H9 (cell line): ENCODE measurements at regions not wholly inside any gene's neighbourhood (a gene's known extent, or its start where the extent isn't known, plus 50 kb on each side); places are given as distances from the start of the nearest gene placed in this dataset.

Source experiments
- DNase-seq: peaks from one replicate; pipeline ENCODE4 v3.0.0-alpha.2; 2017
- H2AFZ ChIP-seq: one replicate; pipeline ENCODE4 v1.6.1; 2013; ENCODE audit warnings: mild to moderate bottlenecking, low read length, control low read depth, moderate library complexity
- H2AK5ac ChIP-seq: 2 replicates; pipeline ENCODE4 v1.6.1; 2013; ENCODE audit warnings: low read length, control low read depth, mixed read lengths; ENCODE audit not compliant: insufficient read length
- H2BK120ac ChIP-seq: one replicate; pipeline ENCODE4 v1.6.1; 2013; ENCODE audit warnings: low read depth, mild to moderate bottlenecking, low read length, control low read depth, inconsistent platforms; ENCODE audit not compliant: poor library complexity, severe bottlenecking
- H2BK12ac ChIP-seq: 2 replicates; pipeline ENCODE4 v1.6.1; 2013; ENCODE audit warnings: low read length, control low read depth, mixed read lengths, low read depth; ENCODE audit not compliant: insufficient read length
- H2BK15ac ChIP-seq: 2 replicates; pipeline ENCODE4 v1.6.1; 2013; ENCODE audit warnings: low read depth, low read length, control low read depth
- H2BK20ac ChIP-seq: one replicate; pipeline ENCODE4 v1.6.1; 2013; ENCODE audit warnings: low read depth, mild to moderate bottlenecking, low read length, control low read depth, inconsistent platforms; ENCODE audit not compliant: poor library complexity, severe bottlenecking
- H2BK5ac ChIP-seq: 2 replicates; pipeline ENCODE4 v1.6.1; 2013; ENCODE audit warnings: low read length, control low read depth, mixed read lengths; ENCODE audit not compliant: insufficient read length
- H3K14ac ChIP-seq: 2 replicates; pipeline ENCODE4 v1.6.1; 2013; ENCODE audit warnings: low read length, control low read depth; ENCODE audit not compliant: insufficient read depth
- H3K18ac ChIP-seq: 2 replicates; pipeline ENCODE4 v1.6.1; 2013; ENCODE audit warnings: low read depth, mild to moderate bottlenecking, mixed read lengths, low read length, control low read depth; ENCODE audit not compliant: insufficient read length
- H3K23ac ChIP-seq: 2 replicates; pipeline ENCODE4 v1.6.1; 2013; ENCODE audit warnings: low read length, control low read depth, mixed read lengths, low read depth; ENCODE audit not compliant: insufficient read length
- H3K23me2 ChIP-seq: 2 replicates; pipeline ENCODE4 v1.6.1; 2013; ENCODE audit warnings: low read depth, mild to moderate bottlenecking, mixed read lengths, low read length, control low read depth; ENCODE audit not compliant: insufficient read length, poor library complexity, severe bottlenecking
- H3K27ac ChIP-seq: 2 replicates; pipeline ENCODE4 v1.5.1; 2013; ENCODE audit warnings: low read length, control low read depth, mixed read lengths, low read depth; ENCODE audit not compliant: insufficient read length
- H3K27me3 ChIP-seq: 2 replicates; pipeline ENCODE4 v1.6.1; 2013; ENCODE audit warnings: low read length, control low read depth, inconsistent platforms; ENCODE audit not compliant: insufficient read depth
- H3K4ac ChIP-seq: 2 replicates; pipeline ENCODE4 v1.6.1; 2013; ENCODE audit warnings: low read depth, mild to moderate bottlenecking, control low read depth, inconsistent platforms, low read length, moderate library complexity
- H3K4me1 ChIP-seq: 2 replicates; pipeline ENCODE4 v1.6.1; 2013; ENCODE audit warnings: low read length, control low read depth, inconsistent platforms; ENCODE audit not compliant: insufficient read depth
- H3K4me2 ChIP-seq: 2 replicates; pipeline ENCODE4 v1.6.1; 2013; ENCODE audit warnings: low read length, control low read depth, mixed read lengths; ENCODE audit not compliant: insufficient read length, insufficient read depth
- H3K56ac ChIP-seq: 2 replicates; pipeline ENCODE4 v1.6.1; 2013; ENCODE audit warnings: low read depth, mild to moderate bottlenecking, mixed read lengths, low read length, control low read depth; ENCODE audit not compliant: insufficient read length
- H3K79me1 ChIP-seq: 2 replicates; pipeline ENCODE4 v1.6.1; 2013; ENCODE audit warnings: low read depth, mild to moderate bottlenecking, moderate library complexity, low read length, control low read depth, inconsistent platforms; ENCODE audit not compliant: insufficient read depth, poor library complexity, severe bottlenecking
- H3K79me2 ChIP-seq: 2 replicates; pipeline ENCODE4 v1.6.1; 2013; ENCODE audit warnings: low read length, control low read depth, inconsistent platforms; ENCODE audit not compliant: insufficient read depth
- H3K9ac ChIP-seq: 2 replicates; pipeline ENCODE4 v1.6.1; 2013; ENCODE audit warnings: low read length, control low read depth, mixed read lengths; ENCODE audit not compliant: insufficient read length; ENCODE audit errors: extremely low read depth
- H3K9me3 ChIP-seq: one replicate; pipeline ENCODE4 v1.6.1; 2013; ENCODE audit warnings: low read depth, low read length, inconsistent platforms; ENCODE audit not compliant: control insufficient read depth
- H3T11ph ChIP-seq: one replicate; pipeline ENCODE4 v1.6.1; 2013; ENCODE audit warnings: mild to moderate bottlenecking, low read length, control low read depth, inconsistent platforms
- H4K20me1 ChIP-seq: one replicate; pipeline ENCODE4 v1.6.1; 2013; ENCODE audit not compliant: control insufficient read depth, insufficient read length, insufficient read depth
- H4K5ac ChIP-seq: 2 replicates; pipeline ENCODE4 v1.6.1; 2013; ENCODE audit warnings: low read depth, mild to moderate bottlenecking, mixed read lengths, low read length, control low read depth; ENCODE audit not compliant: insufficient read length
- H4K8ac ChIP-seq: replicated peaks from 2 replicates; pipeline ENCODE4 v1.6.1; 2013; ENCODE audit warnings: low read length, control low read depth, mixed read lengths, low read depth; ENCODE audit not compliant: insufficient read length
- H4K91ac ChIP-seq: 2 replicates; pipeline ENCODE4 v1.6.1; 2013; ENCODE audit warnings: low read depth, mild to moderate bottlenecking, moderate library complexity, mixed read lengths, low read length, control low read depth; ENCODE audit not compliant: insufficient read length
- H3K27ac Mint-ChIP-seq, 3 experiments: 2 replicates in 2 of 3; 3 replicates in 1 of 3; pipeline ENCODE4 v1.8.0; 2020 to 2021; ENCODE audit warnings: mixed read lengths in 3 of 3, mild to moderate bottlenecking in 1 of 3, moderate library complexity in 1 of 3
- H3K27me3 Mint-ChIP-seq: 2 replicates; pipeline ENCODE4 v1.8.0; 2021; ENCODE audit warnings: low read depth, mild to moderate bottlenecking, moderate library complexity, mixed read lengths
- H3K36me3 Mint-ChIP-seq, 3 experiments: 2 replicates in 2 of 3; 3 replicates in 1 of 3; pipeline ENCODE4 v1.8.0; 2020 to 2021; ENCODE audit warnings: low read depth in 3 of 3, mixed read lengths in 3 of 3; ENCODE audit not compliant: insufficient read depth in 1 of 3
- H3K4me1 Mint-ChIP-seq, 2 experiments: 2 replicates each; pipeline ENCODE4 v1.8.0; 2020; ENCODE audit warnings: mixed read lengths in 2 of 2
- H3K4me3 Mint-ChIP-seq, 2 experiments: 2 replicates in 1 of 2; 3 replicates in 1 of 2; pipeline ENCODE4 v1.8.0; 2020 to 2021; ENCODE audit warnings: mild to moderate bottlenecking in 2 of 2, mixed read lengths in 2 of 2, moderate library complexity in 1 of 2
- H3K9me3 Mint-ChIP-seq, 2 experiments: 2 replicates in 1 of 2; 3 replicates in 1 of 2; pipeline ENCODE4 v1.8.0; 2020; ENCODE audit warnings: mild to moderate bottlenecking in 2 of 2, mixed read lengths in 2 of 2, moderate library complexity in 1 of 2
- CTCF ChIP-seq: fragments of 200-600 bp; sonication (generic); conservative IDR thresholded peaks from 3 replicates; pipeline ENCODE4 v1.8.0; 2021; ENCODE audit warnings: antibody characterized with exemption, mild to moderate bottlenecking
- WGBS: extraction: QIAGEN DNeasy Blood & Tissue Kit; methylation state at CpG from one replicate; pipeline ENCODE4 v1.1.7; 2013; ENCODE audit warnings: missing lambda C conversion rate, low lambda C conversion rate, mixed read lengths; ENCODE audit not compliant: insufficient read length; ENCODE audit errors: extremely low coverage; 5-methylcytosine and 5-hydroxymethylcytosine counted together

- H4K20me1 ChIP-seq = no peaks in the 10 kb centered on the region
- no peak overlapping the region for H2BK120ac ChIP-seq
- H3K36me3 Mint-ChIP-seq = peaks cover 0 to 4% (median 2%) of the 10 kb centered on the region in 3 experiments; a peak in 2 of 7 replicates
- H3K4me2 ChIP-seq = no peak overlapping the region
- no peak overlapping the region for H2BK20ac ChIP-seq
- H3K14ac ChIP-seq = no peak overlapping the region
- H2BK12ac ChIP-seq = no peak overlapping the region
- no peak overlapping the region for H3T11ph ChIP-seq
- H2BK5ac ChIP-seq = no peak overlapping the region
- H3K9me3 Mint-ChIP-seq = peaks cover 0 to 9% of the 10 kb centered on the region in 2 experiments; a peak in 4 of 5 replicates
- 0 out of 2 replicates have a peak, but pooled peaks cover 2% of the 10 kb centered on the region for H3K4me1 ChIP-seq
- no peak overlapping the region for H4K91ac ChIP-seq
- H3K23ac ChIP-seq = no peak overlapping the region
- WGBS = no CpG with 5 or more reads among the region's 2 CpGs
- no peaks in the 10 kb centered on the region for H3K79me1 ChIP-seq
- no peak overlapping the region for H3K4me3 Mint-ChIP-seq
- H2AFZ ChIP-seq = no peak overlapping the region
- no peak overlapping the region for H3K4ac ChIP-seq
- peak; percentile 56; the same call in 2 of the 3 replicates for TF ChIP-seq CTCF
- no peak overlapping the region for H2AK5ac ChIP-seq
- H3K27ac ChIP-seq = no peak overlapping the region
- H3K27me3 Mint-ChIP-seq = no peaks in the 10 kb centered on the region
- peaks cover 0 to 3% of the 10 kb centered on the region in 2 experiments; a peak in 1 of 4 replicates for H3K4me1 Mint-ChIP-seq
- H3K18ac ChIP-seq = no peak overlapping the region
- no peak overlapping the region for H3K56ac ChIP-seq
- no peaks in the 10 kb centered on the region for H3K79me2 ChIP-seq
- H3K23me2 ChIP-seq = no peaks in the 10 kb centered on the region
- no peaks in the 10 kb centered on the region for H3K27me3 ChIP-seq
- H4K8ac ChIP-seq = no peak overlapping the region
- H3K27ac Mint-ChIP-seq = no peak overlapping the region; a peak in 1 of 7 replicates
- H4K5ac ChIP-seq = no peak overlapping the region
- H3K9me3 ChIP-seq = no peaks in the 10 kb centered on the region
- H3K9ac ChIP-seq = no peak overlapping the region
- DNase-seq = peak; percentile 28
- H2BK15ac ChIP-seq = no peak overlapping the region
Observed at GRCh38 chr5:125987677-125988255, 435.4 kb upstream of the GRAMD2B start.
